ENCODE measurements at regions not wholly inside any gene's neighbourhood (a gene's known extent, or its start where the extent isn't known, plus 50 kb on each side); places are given as distances from the start of the nearest gene placed in this dataset.
"Not testable (repeated sequence)": the region's sequence is repeated elsewhere in the genome, so short reads cannot be mapped to it uniquely, and the experiment has no call there.

- peaks cover 2 to 37% (median 12%) of the 10 kb centered on the region in 11 donors for H3K9me3 Mint-ChIP-seq
- H3K4me1 Mint-ChIP-seq: peaks cover 0 to 23% (median 12%) of the 10 kb centered on the region in 7 donors
- ChIA-PET CTCF (no interaction called here), POLR2A (interaction anchor here (0.5 kb wide), 1 partner anchor 33 kb away, joined by 3 read pairs; no protein-coding TSS in a partner anchor)
- no peaks in the 10 kb centered on the region for H3K27me3 ChIP-seq (ENCODE audit: control insufficient read depth in 2 of 2, insufficient read depth in 2 of 2, low read length in 2 of 2)
- H3K27ac Mint-ChIP-seq: no peak overlapping the region
- no peak overlapping the region for H3K4me3 ChIP-seq (ENCODE audit: low read length)
- H3K27me3 Mint-ChIP-seq: no peaks in the 10 kb centered on the region
- H3K36me3 Mint-ChIP-seq: peaks cover 0 to 11% (median 3%) of the 10 kb centered on the region in 5 donors
- no peak for DNase-seq
- no peak overlapping the region for H3K4me3 Mint-ChIP-seq
- ATAC-seq: no peak
- H3K27ac ChIP-seq (ENCODE audit: low read depth, low read length): no peak overlapping the region
- no peaks in the 10 kb centered on the region for H3K4me1 ChIP-seq (ENCODE audit: control insufficient read depth in 2 of 2, insufficient read depth in 2 of 2, low read length in 2 of 2)
- H3K9me3 ChIP-seq (ENCODE audit: control insufficient read depth in 2 of 3, low read length in 3 of 3): no peaks in the 10 kb centered on the region
- intact Hi-C loops (cut with micrococcal nuclease): no loop called here
- no peaks in the 10 kb centered on the region for H3K36me3 ChIP-seq (ENCODE audit: control insufficient read depth in 2 of 3, insufficient read depth in 3 of 3, low read length in 3 of 3)
Measured at GRCh38 chr2:160592401-160592800, 98.8 kb upstream of the RBMS1 start.

- H3K4me1 Mint-ChIP-seq: peaks cover 0 to 23% (median 12%) of the 10 kb centered on the region in 7 donors
- peaks cover 2 to 37% (median 12%) of the 10 kb centered on the region in 11 donors for H3K9me3 Mint-ChIP-seq
- no peaks in the 10 kb centered on the region for H3K36me3 ChIP-seq (ENCODE audit: control insufficient read depth in 2 of 3, insufficient read depth in 3 of 3, low read length in 3 of 3)
- intact Hi-C loops (cut with micrococcal nuclease): no loop called here
- H3K4me1 ChIP-seq (ENCODE audit: control insufficient read depth in 2 of 2, insufficient read depth in 2 of 2, low read length in 2 of 2): no peaks in the 10 kb centered on the region
- no peak for DNase-seq
- CTCF ChIA-PET: no interaction called here
- H3K27me3 Mint-ChIP-seq: no peaks in the 10 kb centered on the region
- H3K9me3 ChIP-seq (ENCODE audit: control insufficient read depth in 2 of 3, low read length in 3 of 3): no peaks in the 10 kb centered on the region
- no peak overlapping the region for H3K27ac Mint-ChIP-seq
- ATAC-seq: no peak
- H3K4me3 ChIP-seq (ENCODE audit: low read length): no peak overlapping the region
- no peaks in the 10 kb centered on the region for H3K27me3 ChIP-seq (ENCODE audit: control insufficient read depth in 2 of 2, insufficient read depth in 2 of 2, low read length in 2 of 2)
- POLR2A ChIA-PET: no interaction called here
- H3K27ac ChIP-seq (ENCODE audit: low read depth, low read length): no peak overlapping the region
- no peak overlapping the region for H3K4me3 Mint-ChIP-seq
- peaks cover 0 to 11% (median 3%) of the 10 kb centered on the region in 5 donors for H3K36me3 Mint-ChIP-seq
Measured at GRCh38 chr2:160592993-160593392, 99.4 kb upstream of the RBMS1 start.

- Mint-ChIP-seq H3K4me3 (no peak overlapping the region), H3K36me3 (peaks cover 0 to 5% (median 3%) of the 10 kb centered on the region in 5 donors), H3K9me3 (peaks cover 2 to 27% (median 8%) of the 10 kb centered on the region in 11 donors), H3K27me3 (no peaks in the 10 kb centered on the region), H3K4me1 (peaks cover 0 to 14% (median 4%) of the 10 kb centered on the region in 7 donors), H3K27ac (no peak overlapping the region)
- ChIA-PET CTCF (no interaction called here), POLR2A (no interaction called here)
- H3K4me3 ChIP-seq (ENCODE audit: low read length): no peak overlapping the region
- intact Hi-C loops (cut with micrococcal nuclease): no loop called here
- H3K27ac ChIP-seq (ENCODE audit: low read depth, low read length): no peak overlapping the region
- ATAC-seq: no peak
- no peaks in the 10 kb centered on the region for H3K27me3 ChIP-seq (ENCODE audit: control insufficient read depth in 2 of 2, insufficient read depth in 2 of 2, low read length in 2 of 2)
- no peaks in the 10 kb centered on the region for H3K36me3 ChIP-seq (ENCODE audit: control insufficient read depth in 2 of 3, insufficient read depth in 3 of 3, low read length in 3 of 3)
- no peaks in the 10 kb centered on the region for H3K4me1 ChIP-seq (ENCODE audit: control insufficient read depth in 2 of 2, insufficient read depth in 2 of 2, low read length in 2 of 2)
- no peaks in the 10 kb centered on the region for H3K9me3 ChIP-seq (ENCODE audit: control insufficient read depth in 2 of 3, low read length in 3 of 3)
- no peak for DNase-seq
Measured at GRCh38 chr2:160596441-160596840, 102.8 kb upstream of the RBMS1 start.

GRCh38 chr2:160600437-160600836 is 106.8 kb upstream of the RBMS1 start:
- H3K9me3 Mint-ChIP-seq: not testable (repeated sequence)

GRCh38 chr2:160602073-160602472 is 108.5 kb upstream of the RBMS1 start:
- ChIA-PET CTCF (no interaction called here), POLR2A (no interaction called here)
- H3K36me3 ChIP-seq (ENCODE audit: control insufficient read depth in 2 of 3, insufficient read depth in 3 of 3, low read length in 3 of 3): no peaks in the 10 kb centered on the region
- DNase-seq (no peak), ATAC-seq (no peak)
- intact Hi-C loops (cut with micrococcal nuclease): no loop called here
- Mint-ChIP-seq H3K4me3 (no peak overlapping the region), H3K27me3 (no peaks in the 10 kb centered on the region), H3K27ac (no peak overlapping the region), H3K9me3 (peaks cover 0 to 2% (median 0%) of the 10 kb centered on the region in 11 donors), H3K36me3 (no peaks in the 10 kb centered on the region), H3K4me1 (peaks cover 0 to 14% (median 4%) of the 10 kb centered on the region in 7 donors)
- no peak overlapping the region for H3K27ac ChIP-seq (ENCODE audit: low read depth, low read length)
- no peaks in the 10 kb centered on the region for H3K27me3 ChIP-seq (ENCODE audit: control insufficient read depth in 2 of 2, insufficient read depth in 2 of 2, low read length in 2 of 2)
- H3K4me3 ChIP-seq (ENCODE audit: low read length): no peak overlapping the region
- H3K9me3 ChIP-seq (ENCODE audit: control insufficient read depth in 2 of 3, low read length in 3 of 3): no peaks in the 10 kb centered on the region
- no peaks in the 10 kb centered on the region for H3K4me1 ChIP-seq (ENCODE audit: control insufficient read depth in 2 of 2, insufficient read depth in 2 of 2, low read length in 2 of 2)

More at GRCh38 chr2:160600437-160600836, 106.8 kb upstream of the RBMS1 start:
- H3K27ac ChIP-seq (ENCODE audit: low read depth, low read length); H3K9me3 ChIP-seq (ENCODE audit: control insufficient read depth in 2 of 3, low read length in 3 of 3); H3K27ac Mint-ChIP-seq; H3K27me3 Mint-ChIP-seq; CTCF ChIA-PET; H3K4me1 ChIP-seq (ENCODE audit: control insufficient read depth in 2 of 2, insufficient read depth in 2 of 2, low read length in 2 of 2); H3K4me1 Mint-ChIP-seq; H3K4me3 Mint-ChIP-seq; ATAC-seq; POLR2A ChIA-PET; H3K36me3 Mint-ChIP-seq; DNase-seq; H3K36me3 ChIP-seq (ENCODE audit: control insufficient read depth in 2 of 3, insufficient read depth in 3 of 3, low read length in 3 of 3); H3K4me3 ChIP-seq (ENCODE audit: low read length); H3K27me3 ChIP-seq (ENCODE audit: control insufficient read depth in 2 of 2, insufficient read depth in 2 of 2, low read length in 2 of 2); intact Hi-C loops (cut with micrococcal nuclease): not testable (repeated sequence)

- Histone ChIP-seq H3K4me3 (ENCODE audit: low read length) (no peak overlapping the region), H3K27ac (ENCODE audit: low read depth, low read length) (no peak overlapping the region), H3K36me3 (ENCODE audit: control insufficient read depth in 2 of 3, insufficient read depth in 3 of 3, low read length in 3 of 3) (no peaks in the 10 kb centered on the region), H3K4me1 (ENCODE audit: control insufficient read depth in 2 of 2, insufficient read depth in 2 of 2, low read length in 2 of 2) (peaks cover 0 to 10% of the 10 kb centered on the region in 2 donors), H3K27me3 (ENCODE audit: control insufficient read depth in 2 of 2, insufficient read depth in 2 of 2, low read length in 2 of 2) (no peaks in the 10 kb centered on the region), H3K9me3 (ENCODE audit: control insufficient read depth in 2 of 3, low read length in 3 of 3) (no peaks in the 10 kb centered on the region)
- intact Hi-C loops (cut with micrococcal nuclease): no loop called here
- Mint-ChIP-seq H3K27ac (no peak overlapping the region), H3K4me3 (no peak overlapping the region), H3K4me1 (peaks cover 0 to 32% (median 22%) of the 10 kb centered on the region in 7 donors), H3K9me3 (peaks cover 0 to 2% (median 0%) of the 10 kb centered on the region in 11 donors), H3K27me3 (no peaks in the 10 kb centered on the region), H3K36me3 (no peaks in the 10 kb centered on the region)
- ATAC-seq (no peak), DNase-seq (no peak)
- CTCF ChIA-PET: no interaction called here
- POLR2A ChIA-PET: no interaction called here
Measured at GRCh38 chr2:160603771-160604510, 110.3 kb upstream of the RBMS1 start.

GRCh38 chr2:160606341-160606740 is 112.7 kb upstream of the RBMS1 start:
- Histone ChIP-seq H3K27me3 (ENCODE audit: control insufficient read depth in 2 of 2, insufficient read depth in 2 of 2, low read length in 2 of 2) (no peaks in the 10 kb centered on the region), H3K9me3 (ENCODE audit: control insufficient read depth in 2 of 3, low read length in 3 of 3) (no peaks in the 10 kb centered on the region), H3K4me3 (ENCODE audit: low read length) (no peak overlapping the region), H3K4me1 (ENCODE audit: control insufficient read depth in 2 of 2, insufficient read depth in 2 of 2, low read length in 2 of 2) (peaks cover 0 to 26% of the 10 kb centered on the region in 2 donors), H3K36me3 (ENCODE audit: control insufficient read depth in 2 of 3, insufficient read depth in 3 of 3, low read length in 3 of 3) (no peaks in the 10 kb centered on the region), H3K27ac (ENCODE audit: low read depth, low read length) (no peak overlapping the region)
- no peak for DNase-seq
- H3K9me3 Mint-ChIP-seq: no peaks in the 10 kb centered on the region
- POLR2A ChIA-PET: interaction anchor here (0.7 kb wide), 1 partner anchor 701 kb away, joined by 4 read pairs; no protein-coding TSS in a partner anchor
- H3K27me3 Mint-ChIP-seq: peaks cover 0 to 4% (median 0%) of the 10 kb centered on the region in 5 donors
- peak overlapping the region in 1 of 9 donors; percentile 22 for H3K27ac Mint-ChIP-seq
- CTCF ChIA-PET: no interaction called here
- no peak for ATAC-seq
- intact Hi-C loops (cut with micrococcal nuclease): loop anchor here in 1 of 2 donors (5.0 kb wide), 1 partner anchor 174 kb away; no protein-coding TSS in a partner anchor
- H3K4me3 Mint-ChIP-seq: no peak overlapping the region
- no peaks in the 10 kb centered on the region for H3K36me3 Mint-ChIP-seq
- peaks cover 2 to 56% (median 46%) of the 10 kb centered on the region in 7 donors for H3K4me1 Mint-ChIP-seq

All from naive thymus-derived CD4-positive, alpha-beta T cell (primary cell).